NOMO-1 treated with dmso at 0.1 percent for 144 hours (cell line): ENCODE measurements at regions not wholly inside any gene's neighbourhood (a gene's known extent, or its start where the extent isn't known, plus 50 kb on each side); places are given as distances from the start of the nearest gene placed in this dataset.

ENCODE experiments used
- DNase-seq: peaks from one replicate; lab custom pipeline; 2025; ENCODE audit not compliant: unreplicated experiment; lab: John Stamatoyannopoulos, UW

DNA sequence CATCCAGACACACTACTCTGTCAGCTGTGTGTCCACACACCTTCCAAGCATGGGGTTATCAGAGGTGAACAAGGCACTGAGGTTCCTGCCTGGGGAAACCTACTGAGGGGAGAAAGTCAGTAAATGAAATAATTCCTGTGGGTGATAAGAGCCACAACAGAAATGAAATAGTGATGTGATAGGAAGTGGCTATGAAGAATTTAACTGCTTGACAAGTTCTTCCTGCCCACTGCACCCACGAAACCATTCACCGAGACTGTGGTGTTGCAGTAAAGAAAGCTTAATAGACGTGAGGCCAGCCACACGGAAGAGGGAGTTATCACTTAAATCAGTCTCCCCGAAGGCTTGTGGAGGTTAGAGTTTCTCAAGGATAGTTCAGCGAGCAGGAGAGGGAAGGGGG lies 353.1 kb downstream of the UQCRFS1 start:
- no peak for DNase-seq

DNA sequence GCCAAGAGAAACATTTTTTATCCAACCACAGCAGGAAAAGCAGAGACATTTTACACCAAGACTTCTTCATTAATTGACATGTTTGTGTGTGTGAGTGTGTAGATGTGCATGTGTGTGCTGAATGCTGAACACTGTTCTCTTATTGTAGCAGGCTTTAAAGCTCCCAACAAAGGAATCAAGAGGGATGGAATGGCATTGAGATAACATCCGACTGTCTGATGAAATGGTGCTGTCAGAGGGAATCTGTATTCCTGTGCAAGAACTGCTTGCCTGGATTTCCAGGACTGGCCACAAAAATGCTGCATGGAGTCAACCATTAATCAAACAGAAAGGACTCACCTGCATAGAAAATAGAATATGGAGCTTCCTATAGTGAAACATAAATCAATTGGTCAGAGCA lies 354.0 kb downstream of the UQCRFS1 start:
- no peak for DNase-seq

DNA sequence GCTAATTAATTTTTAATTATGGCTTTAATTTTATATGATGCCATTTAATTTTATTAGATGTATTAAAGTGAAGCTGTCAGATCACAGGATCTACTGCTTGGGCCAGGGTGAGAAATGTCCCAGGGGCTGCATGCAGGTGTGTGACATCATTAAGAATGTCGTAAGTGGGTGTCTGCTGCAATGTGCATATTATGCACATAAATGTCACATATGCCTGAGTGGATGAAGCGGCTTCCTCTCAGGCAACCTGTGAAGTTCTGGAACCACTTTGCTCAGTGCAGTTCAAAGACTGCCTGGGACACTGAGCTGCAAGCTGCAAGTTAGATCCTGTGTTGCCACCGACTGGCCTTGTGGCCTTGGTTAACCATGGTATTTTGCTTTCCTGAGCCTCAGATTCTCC lies 355.0 kb downstream of the UQCRFS1 start:
- DNase-seq, result no peak

DNA sequence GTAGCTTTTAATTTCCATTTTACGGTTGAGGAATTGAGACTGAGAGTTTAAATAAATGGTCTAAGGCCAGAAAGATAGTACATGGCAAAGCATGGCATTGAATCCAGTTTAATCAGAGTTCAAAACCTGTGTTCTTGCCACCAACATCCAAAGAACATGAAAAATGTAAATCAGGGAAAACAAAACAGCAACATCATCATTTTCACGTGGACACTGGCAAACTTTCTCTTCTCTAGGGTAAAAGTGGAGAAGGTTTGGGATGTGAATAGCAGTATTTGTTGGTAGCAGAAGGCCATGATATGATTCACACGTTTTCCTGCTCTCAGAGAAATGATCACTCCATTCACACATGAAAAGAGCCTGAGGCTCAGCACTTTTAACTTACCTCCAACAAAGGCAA lies 357.7 kb downstream of the UQCRFS1 start:
- DNase-seq, result no peak

DNA sequence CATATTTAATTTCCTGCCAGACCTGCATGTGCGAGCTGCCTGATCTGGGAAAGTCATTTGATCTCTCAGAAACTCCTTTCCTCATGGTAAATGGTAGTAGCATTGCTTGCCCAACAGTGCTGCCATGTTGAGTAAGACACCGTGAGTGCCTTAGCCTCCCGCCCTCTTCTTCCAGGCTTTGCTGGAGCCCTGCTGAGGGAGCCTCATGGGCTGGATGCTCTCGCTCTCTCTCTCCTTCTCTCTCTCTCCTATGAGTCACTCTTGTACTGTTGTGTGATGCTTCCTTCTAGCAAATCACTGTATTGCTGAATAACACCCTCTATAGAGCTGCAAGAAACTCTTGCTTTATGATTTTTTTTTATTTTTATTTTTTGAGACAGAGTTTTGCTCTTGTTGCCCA lies 365.5 kb downstream of the UQCRFS1 start:
- DNase-seq, result no peak

DNA sequence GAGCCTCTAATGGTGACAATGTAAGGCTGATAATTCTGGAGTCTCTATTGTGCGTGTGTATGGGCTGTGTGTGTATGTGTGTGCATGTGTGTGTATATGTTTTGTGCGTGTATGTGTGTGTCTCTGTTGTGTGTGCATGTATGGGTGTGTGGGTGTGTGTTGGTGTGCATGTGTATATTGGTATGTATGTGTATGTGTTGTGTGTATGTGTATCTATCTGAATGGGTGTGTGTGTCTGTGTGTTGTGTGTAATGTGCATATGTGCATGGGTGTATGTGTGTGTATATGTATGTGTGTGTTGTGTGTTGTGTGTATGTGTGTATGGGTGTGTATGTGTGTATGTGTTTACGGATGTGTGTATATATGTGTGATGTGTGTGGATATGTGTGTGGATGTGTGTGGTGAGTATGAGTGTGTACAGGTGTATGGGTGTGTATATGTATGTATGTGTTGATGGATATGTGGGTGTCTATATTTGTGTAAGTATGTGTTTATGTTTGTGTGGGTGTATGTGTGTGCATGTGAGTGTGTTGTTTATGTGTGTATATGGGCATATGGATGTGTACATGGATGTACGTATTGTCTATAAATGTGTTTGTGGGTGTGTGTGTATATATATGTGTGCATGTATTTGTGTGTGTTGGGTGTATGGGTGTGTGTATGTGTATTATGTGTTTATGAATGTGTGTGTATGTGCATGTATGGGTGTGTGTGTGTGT lies 366.7 kb downstream of the UQCRFS1 start:
- no peak for DNase-seq

DNA sequence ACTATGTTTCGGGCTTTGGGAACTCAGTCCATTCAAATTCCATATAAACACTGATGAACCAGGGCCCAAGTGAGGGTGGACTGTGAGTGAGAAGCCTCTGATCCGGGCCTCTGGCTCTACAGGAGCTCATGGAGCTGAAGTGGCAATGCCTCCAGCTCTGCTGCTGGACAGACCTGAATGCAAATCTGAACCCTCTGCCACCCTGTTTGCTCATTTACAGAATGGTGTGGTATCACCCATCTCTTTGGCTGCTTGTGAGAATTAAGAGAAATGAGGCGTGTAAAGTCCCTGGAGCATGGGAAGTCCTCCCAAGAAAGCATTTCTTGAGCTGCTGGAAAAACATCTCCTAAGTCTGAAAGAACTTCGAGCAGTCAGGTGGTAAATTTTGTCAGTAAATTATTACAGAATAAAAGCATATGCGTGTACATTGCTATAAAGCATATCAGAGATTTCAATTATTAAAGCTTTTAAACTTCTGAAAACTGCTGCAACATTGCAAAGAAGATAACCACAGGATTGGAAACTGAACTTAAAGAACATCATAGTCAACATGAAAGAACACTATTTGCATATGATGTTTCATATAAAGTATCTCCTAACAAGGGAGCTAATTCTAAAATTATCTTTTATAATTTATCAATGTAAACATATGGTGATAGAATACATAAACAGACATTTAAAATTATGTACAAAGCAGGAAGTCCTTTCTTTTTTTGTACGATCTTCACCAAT lies 369.0 kb downstream of the UQCRFS1 start:
- no peak for DNase-seq

DNA sequence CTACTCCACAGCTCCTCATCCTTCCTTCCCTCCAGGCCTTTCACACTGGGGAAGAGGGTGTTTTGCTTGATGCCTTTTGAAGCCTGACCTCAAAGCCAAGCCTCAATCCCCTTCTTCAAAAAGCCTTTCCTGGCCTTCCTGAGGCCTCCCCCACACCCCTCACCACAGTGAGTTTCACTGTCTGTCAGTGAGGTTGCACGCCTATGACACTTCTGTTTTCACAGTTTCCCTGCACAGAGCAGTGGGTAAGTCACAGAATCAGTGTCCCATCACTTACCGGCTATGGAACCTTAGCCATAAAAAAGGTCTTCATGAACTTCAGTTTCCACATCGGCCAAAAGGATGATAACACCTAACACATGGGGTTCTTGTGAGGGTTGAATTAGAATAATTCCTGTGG lies 371.4 kb downstream of the UQCRFS1 start:
- no peak for DNase-seq

DNA sequence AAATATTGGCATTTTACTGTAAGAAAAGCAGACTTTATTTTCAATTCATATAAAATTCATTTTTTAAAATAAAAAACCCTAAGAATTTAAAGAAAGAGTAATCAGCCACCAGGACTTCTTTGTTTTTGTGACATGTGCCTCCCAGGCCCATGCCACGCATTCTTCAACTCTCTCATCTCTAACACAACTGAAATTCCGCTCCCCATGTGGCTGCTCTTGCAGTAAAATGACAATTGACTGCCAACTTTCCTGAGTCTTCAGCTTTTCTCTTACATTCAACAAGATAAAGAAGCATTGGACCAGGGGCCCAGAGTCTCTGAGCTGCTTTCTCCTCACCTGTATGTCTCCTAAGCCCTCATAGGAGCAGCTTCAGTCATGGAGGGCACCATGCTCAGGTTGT lies 372.1 kb downstream of the UQCRFS1 start:
- no peak for DNase-seq

DNA sequence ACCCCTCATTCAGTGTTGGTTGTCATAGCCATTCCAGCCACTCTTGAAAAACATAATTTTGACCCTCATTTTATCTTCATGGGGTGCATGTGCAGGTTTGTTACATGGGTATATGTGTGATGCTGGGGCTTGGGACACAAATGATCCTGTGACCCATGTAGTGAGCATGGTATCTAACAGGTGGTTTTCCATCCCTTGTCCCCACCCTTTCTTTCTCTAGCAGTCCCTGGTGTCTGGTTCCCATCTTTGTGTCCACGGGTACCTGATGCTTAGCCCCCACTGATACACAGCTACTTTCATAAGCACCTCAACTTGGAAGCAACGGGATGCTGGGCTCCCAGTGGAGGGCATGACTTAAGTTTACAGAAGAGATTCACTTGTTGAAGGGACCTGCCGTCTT lies 373.5 kb downstream of the UQCRFS1 start:
- DNase-seq, result no peak

DNA sequence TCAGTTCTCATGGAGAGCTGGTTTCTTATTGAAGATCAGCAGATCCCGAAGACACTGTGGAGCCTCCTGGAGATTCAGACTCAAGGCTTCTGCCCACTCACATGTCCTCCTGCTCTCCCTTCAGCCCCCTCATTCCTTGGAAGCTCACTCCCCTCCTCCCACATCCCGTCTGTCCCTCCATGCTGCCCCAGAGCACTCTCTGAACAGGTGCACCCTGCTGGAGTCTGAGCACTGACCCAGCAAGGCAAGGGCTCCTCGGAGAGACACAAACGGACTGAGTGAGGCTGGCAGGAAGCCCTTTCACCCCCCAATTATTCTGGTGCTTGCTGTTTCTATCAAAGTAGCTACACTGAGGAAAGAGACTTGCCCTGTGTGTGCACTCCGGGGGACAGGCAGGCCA lies 374.0 kb downstream of the UQCRFS1 start:
- DNase-seq, result no peak

DNA sequence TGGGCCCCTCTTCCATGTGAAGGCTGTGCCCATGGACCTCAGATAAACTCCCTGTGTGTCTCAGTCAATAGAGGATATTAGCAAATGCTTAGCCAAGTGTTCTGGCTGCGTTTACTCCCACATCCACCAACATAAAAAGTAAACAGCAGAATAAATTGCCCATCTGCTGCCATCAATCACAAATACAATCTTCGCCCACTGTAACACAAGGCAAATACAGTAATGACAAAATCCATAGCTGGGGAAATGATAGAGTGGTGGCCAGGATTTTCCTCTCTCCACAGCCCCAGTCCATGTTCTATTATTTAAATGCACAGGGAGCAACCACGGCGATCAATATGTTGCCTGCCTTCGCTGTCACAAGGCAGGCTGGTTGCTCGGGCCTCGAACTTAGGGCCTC lies 376.5 kb downstream of the UQCRFS1 start:
- no peak for DNase-seq

DNA sequence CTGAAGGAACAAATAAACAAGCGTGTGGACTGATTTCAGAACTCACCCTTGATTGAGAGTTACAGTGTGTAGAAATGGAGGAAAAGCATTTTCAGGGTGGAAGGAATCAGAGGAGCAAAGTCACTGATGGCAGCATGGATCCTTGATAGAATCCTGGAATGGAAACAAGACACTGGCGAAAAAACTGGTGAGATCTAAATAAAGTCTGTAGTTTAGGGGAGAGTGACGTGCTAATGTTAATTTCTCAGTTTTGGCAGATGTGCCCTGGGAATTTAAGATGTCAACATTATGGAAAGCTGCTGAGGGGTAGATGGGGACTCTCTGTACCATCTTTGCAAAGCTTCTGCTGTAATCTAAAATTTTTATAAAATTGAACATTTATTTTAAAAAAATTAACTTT lies 378.0 kb downstream of the UQCRFS1 start:
- no peak for DNase-seq

DNA sequence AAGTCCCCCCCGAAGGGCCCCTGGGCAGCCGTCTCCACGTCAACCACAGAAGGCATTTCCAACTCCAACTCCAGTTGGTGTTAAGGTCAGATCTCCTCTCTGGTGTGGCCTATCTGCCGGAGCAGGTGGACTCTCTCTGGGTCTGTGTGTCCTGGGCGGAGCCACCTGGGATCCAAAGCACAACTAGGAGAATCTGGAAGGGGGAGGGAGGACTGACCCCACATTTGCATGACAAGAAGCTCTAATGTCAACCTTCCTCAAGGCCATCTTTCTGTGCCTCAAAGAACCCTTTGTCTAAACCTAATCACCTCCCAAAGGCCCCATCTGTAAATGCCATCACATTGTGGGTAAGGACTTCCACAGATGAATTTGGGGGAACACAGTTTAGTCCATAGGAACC lies 381.5 kb downstream of the UQCRFS1 start:
- DNase-seq, result no peak

DNA sequence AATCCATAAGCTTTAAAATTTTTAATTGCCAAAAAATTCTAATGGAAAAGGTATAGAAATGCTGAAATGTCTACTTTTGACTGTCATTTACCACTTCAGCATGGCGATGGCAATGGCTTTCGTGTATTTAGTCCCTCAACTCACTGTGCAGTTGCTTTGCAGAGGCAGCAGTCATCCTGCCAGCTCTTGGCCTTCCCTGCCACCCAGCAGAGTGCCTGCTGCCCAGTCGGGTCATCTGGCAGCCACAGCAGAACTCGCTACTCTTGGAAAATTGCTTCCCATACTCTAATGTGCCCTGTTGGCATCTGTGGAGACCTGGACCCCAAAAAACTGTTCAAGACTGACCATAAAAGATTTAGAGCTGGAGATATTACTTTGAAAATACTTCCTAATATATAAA lies 383.2 kb downstream of the UQCRFS1 start:
- DNase-seq, result no peak

DNA sequence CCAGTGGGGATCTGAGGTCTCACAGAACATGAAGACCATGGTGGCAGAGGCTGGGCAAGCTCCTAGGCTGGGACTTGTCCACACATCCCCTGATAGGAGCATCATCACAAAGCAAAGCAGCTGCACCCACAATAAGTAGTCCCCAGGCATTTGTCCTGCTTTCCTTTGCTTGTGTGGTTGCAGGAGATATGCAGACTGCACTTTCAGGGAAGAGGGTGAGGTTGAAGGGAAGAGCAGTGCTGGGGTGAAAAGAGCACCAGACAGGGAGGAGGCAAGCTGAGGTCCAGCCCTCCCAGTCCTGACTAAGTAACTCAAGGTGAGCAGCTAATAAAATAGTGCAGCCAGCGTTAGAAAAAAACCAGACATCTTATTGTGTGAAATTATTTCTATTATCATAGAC lies 383.6 kb downstream of the UQCRFS1 start:
- DNase-seq, result no peak

DNA sequence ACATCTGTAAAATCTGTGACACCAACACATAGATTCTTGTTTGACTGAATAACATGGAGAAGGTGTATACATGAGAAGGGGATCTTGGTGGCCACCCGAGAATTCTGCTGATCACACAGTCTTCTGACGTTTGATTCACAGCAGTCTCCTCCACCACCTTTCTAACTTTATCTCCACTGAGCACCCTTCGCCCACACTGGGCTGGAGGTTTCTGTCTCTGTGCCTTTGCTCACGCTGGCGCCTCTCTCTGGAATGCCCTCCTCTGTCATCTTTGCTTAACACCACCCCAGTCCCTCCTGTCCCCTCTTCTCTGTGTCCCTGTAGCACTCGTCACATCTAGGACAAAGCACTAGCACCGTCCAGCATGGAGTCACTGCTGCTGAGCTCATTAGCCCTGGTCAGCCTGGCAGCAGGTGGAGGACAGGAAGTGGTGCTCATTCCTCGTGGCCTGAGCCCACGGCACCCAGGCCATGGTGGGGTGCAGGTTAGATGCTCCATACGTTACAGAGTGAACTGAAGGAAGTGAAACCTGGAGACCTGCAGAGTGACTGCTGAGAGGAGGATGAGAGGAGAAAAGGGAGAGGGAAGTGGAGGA lies 384.6 kb downstream of the UQCRFS1 start:
- no peak for DNase-seq

DNA sequence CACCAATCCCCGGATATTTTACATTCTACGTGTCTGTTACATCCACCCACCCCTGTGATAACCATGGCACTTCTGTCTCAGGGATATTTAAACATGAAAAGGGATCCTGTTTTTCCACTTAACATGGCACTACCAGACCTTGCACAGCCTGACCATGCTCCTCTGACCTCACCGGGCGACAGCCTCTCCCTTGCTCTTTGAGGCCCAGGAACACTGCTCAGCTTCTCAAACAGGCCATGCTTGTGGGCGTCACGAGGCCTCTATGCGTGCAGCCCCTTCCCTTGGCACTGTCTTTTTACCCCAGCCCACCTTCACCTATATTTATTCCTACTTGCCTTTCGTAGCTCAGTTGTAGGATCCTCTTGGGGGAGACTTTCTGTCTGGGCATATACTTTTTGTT lies 385.6 kb downstream of the UQCRFS1 start:
- no peak for DNase-seq

DNA sequence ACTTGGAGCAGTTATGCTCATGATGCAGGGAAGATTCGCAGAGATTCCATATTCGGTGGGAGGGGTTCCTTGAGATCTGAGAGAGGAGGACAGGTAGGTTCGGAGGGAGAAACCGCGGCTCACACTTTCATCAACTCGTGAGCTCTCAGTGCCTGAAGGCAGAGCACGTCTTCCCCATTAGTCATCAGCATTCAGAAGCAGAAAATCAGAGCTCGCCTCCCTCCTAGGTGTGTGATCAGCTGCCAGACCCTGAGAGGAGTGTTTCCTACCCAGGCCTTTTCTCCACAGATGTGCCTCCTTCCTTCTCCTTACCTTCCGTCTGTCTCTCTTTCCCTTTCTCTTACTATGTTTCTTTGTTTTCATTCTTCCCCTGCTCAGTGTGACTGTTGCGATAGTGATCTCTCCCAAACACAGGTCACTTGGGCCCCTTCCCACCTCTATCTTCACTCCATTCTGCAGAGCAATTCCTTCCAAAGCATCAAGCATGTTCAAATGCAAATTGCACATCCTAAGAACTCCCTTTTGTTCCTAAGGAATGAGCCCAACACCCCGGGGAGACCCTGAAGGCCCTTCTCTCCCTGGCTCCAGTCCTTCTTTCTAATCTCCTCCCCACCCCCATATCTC lies 389.5 kb downstream of the UQCRFS1 start:
- no peak for DNase-seq

DNA sequence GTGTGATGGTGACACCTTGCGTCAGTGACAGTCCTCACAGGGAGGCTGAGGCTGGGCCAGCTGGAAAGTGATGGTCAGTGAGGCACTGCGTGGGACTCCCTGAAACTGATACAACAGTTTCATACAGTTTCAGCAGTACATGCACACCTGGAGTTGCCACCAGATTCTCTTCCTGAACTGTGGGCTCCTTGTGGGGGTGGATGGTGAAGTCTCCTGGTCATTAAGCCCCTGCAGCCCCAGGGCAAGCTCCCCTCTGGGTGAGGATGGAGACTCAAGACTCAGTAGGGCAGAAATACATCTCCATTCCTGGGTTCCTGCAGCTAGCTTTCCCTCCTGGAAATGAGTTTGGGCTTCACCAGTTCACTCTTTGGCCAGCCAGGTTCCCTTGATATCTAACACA lies 392.7 kb downstream of the UQCRFS1 start:
- no peak for DNase-seq

DNA sequence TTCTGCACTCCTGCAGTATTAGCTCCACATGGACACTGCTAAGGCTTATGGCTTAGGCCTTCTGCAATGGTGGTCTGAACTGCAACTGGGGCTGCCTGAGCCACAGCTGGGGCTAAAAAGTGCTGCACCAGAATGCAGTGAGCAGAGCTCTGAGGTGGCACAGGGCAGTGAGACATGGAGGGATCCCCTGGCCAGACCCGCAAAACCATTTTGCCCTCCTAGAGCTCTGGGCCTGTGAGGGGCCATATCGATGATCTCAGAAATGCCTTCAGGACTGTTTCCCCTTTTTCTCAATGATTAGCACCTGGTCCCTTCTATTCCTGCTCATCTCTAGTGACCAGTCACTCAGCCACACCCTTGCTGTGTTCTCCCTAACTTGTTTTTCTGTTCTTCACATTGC lies 397.7 kb downstream of the UQCRFS1 start:
- DNase-seq, result no peak

DNA sequence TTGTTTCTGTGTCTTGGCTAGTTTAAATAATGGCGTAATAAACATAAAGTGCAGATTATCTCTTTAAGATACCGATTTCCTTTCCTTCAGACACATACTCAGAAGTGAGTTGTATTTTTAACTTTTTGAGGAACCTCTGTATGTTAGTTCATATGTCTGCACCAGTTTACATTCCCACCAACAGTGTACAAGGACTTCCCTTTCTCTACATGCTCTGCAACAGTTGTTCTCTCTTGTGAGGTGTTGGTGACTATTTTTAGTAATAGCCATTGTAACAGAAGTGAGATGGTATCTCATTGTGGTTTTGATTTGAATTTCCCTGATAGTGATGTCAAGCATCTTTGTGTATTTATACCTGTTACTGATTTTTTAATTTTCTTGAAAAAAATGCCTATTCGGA lies 418.6 kb downstream of the UQCRFS1 start:
- DNase-seq, result no peak
